Ovary (tissue), 7 donors: ENCODE measurements at regions not wholly inside any gene's neighbourhood (a gene's known extent, or its start where the extent isn't known, plus 50 kb on each side); places are given as distances from the start of the nearest gene placed in this dataset.

Experiments used
- DNase-seq, 5 donors: peaks; one replicate each; pipeline ENCODE4 v3.0.0-alpha.2; 2019 to 2020
- H3K27ac ChIP-seq, 2 donors: fragments of 200-600 bp; one replicate each; pipeline versions ENCODE4 v1.5.1 to v1.8.0; 2019 to 2022
- H3K27me3 ChIP-seq: fragments of 200-600 bp; one replicate; pipeline ENCODE4 v1.8.0; 2022
- H3K36me3 ChIP-seq: fragments of 200-600 bp; sonication (generic); one replicate; pipeline ENCODE4 v1.5.1; 2019
- H3K4me1 ChIP-seq: one replicate; pipeline ENCODE4 v1.8.1; 2013; ENCODE audit warnings: mild to moderate bottlenecking, moderate library complexity; ENCODE audit not compliant: insufficient read depth
- H3K4me3 ChIP-seq: fragments of 200-600 bp; sonication (generic); one replicate; pipeline ENCODE4 v1.5.1; 2017
- H3K9me3 ChIP-seq, 2 donors: fragments of 200-600 bp in 1 of 2; sonication (generic) in 1 of 2; one replicate each; pipeline versions ENCODE4 v1.5.1 to v1.8.1; 2013 to 2019; ENCODE audit warnings: mild to moderate bottlenecking in 1 of 2, moderate library complexity in 1 of 2
- EP300 ChIP-seq: sonication (generic); formaldehyde crosslinking; IDR thresholded peaks from one replicate; pipeline ENCODE4 v1.6.1; 2017; ENCODE audit warnings: antibody characterized with exemption
- POLR2A ChIP-seq: fragments of 450-650 bp; IDR thresholded peaks from one replicate; pipeline ENCODE4 v1.6.1; 2017; ENCODE audit warnings: antibody characterized with exemption, mild to moderate bottlenecking, moderate library complexity
- WGBS, 3 donors: extraction: QIAGEN DNeasy Blood & Tissue Kit in 1 of 3; methylation state at CpG; one replicate each; pipeline versions ENCODE4 v1.1.5 to v1.1.7; 2013 to 2017; 5-methylcytosine and 5-hydroxymethylcytosine counted together
- intact Hi-C, 4 donors: fragments of 100-400 bp; cut with DNase I; formaldehyde crosslinking; loops; one replicate each; pipeline versions ENCODE4 v1.11.0 to v1.15.1; 2022 to 2023
- TF ChIP-seq, protein P1 (sequence below), 3 donors: fragments of 450-650 bp in 2 of 3; fragments of 200-600 bp in 1 of 3; IDR thresholded peaks; one replicate each; pipeline versions ENCODE4 v1.5.1 to v1.8.0; 2016 to 2022; ENCODE audit warnings: antibody characterized with exemption in 3 of 3, mild to moderate bottlenecking in 1 of 3
- donor health status: DM: no; HTN: no; CAD: no; lungs with moderate emphysema.
- donor health status: DM: no; HTN: no; CAD: no.
- donor health status: Bipolar disorder and iron deficiency.
- donor health status: DM: no; HTN: no; CAD: no.
- donor health status: DM: yes; HTN: yes; CAD: no.

DNA sequence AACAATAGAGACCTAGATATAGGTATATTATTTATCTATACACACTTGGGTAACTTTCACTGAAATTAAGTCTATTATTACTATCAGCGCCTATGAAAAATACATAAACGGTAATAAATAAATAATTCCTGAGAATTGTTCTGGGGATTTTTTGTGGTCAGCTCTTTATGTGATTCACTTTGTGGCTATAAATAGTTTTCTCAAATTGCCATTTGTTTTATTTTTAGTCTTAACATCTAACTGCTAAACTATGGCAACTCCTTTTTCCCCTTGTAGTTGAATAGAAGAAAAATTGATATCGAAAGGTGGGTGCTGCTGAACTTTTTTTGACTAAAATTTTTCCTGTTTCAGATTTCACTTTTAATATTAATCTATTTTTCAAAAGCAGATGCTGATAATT is 189.0 kb downstream of the VGLL3 start:
- no peak overlapping the region for H3K4me3 ChIP-seq
- WGBS, 3 donors = 72 to 85% (median 82%) methylated on average over 3 of the region's 3 CpGs
- no peaks in the 10 kb centered on the region for H3K27me3 ChIP-seq
- intact Hi-C loops = no loop called here
- H3K36me3 ChIP-seq = no peaks in the 10 kb centered on the region
- TF ChIP-seq POLR2A = no peak
- TF ChIP-seq EP300 = no peak
- TF ChIP-seq, protein P1, sequence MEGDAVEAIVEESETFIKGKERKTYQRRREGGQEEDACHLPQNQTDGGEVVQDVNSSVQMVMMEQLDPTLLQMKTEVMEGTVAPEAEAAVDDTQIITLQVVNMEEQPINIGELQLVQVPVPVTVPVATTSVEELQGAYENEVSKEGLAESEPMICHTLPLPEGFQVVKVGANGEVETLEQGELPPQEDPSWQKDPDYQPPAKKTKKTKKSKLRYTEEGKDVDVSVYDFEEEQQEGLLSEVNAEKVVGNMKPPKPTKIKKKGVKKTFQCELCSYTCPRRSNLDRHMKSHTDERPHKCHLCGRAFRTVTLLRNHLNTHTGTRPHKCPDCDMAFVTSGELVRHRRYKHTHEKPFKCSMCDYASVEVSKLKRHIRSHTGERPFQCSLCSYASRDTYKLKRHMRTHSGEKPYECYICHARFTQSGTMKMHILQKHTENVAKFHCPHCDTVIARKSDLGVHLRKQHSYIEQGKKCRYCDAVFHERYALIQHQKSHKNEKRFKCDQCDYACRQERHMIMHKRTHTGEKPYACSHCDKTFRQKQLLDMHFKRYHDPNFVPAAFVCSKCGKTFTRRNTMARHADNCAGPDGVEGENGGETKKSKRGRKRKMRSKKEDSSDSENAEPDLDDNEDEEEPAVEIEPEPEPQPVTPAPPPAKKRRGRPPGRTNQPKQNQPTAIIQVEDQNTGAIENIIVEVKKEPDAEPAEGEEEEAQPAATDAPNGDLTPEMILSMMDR (IDR thresholded peaks at IDR 0.05) = no peak
- H3K9me3 ChIP-seq = no peaks in the 10 kb centered on the region
- no peak overlapping the region for H3K27ac ChIP-seq
- DNase-seq = no peak
- no peaks in the 10 kb centered on the region for H3K4me1 ChIP-seq

DNA sequence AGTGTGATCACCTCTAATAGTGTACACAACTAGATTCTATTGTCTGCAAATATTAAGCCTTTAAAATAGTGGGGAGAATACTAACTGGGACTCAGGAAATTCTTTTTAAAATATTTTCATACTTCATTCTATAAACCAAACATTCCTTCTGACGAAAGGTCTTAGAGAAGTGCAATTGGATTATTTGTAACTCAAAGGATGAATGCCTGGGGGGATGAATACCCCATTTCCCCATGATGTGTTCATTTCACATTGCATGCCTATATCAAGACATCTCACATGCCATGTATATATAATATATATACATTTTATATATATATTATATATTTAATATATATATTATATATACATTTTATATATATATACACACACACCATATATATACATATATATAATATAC is 189.9 kb downstream of the VGLL3 start:
- TF ChIP-seq, protein P1 (IDR thresholded peaks at IDR 0.05) = no peak
- TF ChIP-seq POLR2A = no peak
- TF ChIP-seq EP300 = no peak
- intact Hi-C loops = no loop called here
- Histone ChIP-seq H3K36me3 (no peaks in the 10 kb centered on the region), H3K4me1 (no peaks in the 10 kb centered on the region), H3K4me3 (no peak overlapping the region), H3K9me3 (no peaks in the 10 kb centered on the region), H3K27ac (no peak overlapping the region), H3K27me3 (no peaks in the 10 kb centered on the region)
- no peak for DNase-seq
- WGBS, 3 donors = 13 to 45% (median 13%) methylated on average over 1 of the region's 1 CpG

DNA sequence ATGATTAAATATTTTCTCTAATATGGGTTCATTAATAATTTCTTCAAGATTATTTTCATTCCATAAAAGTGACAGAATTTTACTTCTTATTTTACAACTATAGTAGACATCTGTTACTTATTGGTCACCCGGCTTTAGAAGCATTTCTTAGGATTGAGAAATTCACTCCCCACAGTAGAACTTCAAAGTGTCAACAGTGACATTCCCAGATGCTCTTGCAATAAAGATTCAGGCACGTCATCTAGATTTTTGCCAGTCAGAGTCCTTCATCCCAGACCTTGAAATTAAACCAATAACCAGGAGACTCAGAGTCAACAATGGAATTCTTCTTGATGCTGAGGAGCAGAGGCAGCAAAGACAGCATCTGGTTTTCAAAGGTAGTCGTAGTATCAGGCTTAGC is 190.8 kb downstream of the VGLL3 start:
- WGBS, 3 donors = 63 to 94% (median 66%) methylated on average over 3 of the region's 3 CpGs
- no peak for DNase-seq
- TF ChIP-seq, protein P1 (IDR thresholded peaks at IDR 0.05) = no peak
- no peak for TF ChIP-seq EP300
- Histone ChIP-seq H3K9me3 (no peaks in the 10 kb centered on the region), H3K4me3 (no peak overlapping the region), H3K36me3 (no peaks in the 10 kb centered on the region), H3K27me3 (no peaks in the 10 kb centered on the region), H3K27ac (no peak overlapping the region), H3K4me1 (no peaks in the 10 kb centered on the region)
- intact Hi-C loops = no loop called here

DNA sequence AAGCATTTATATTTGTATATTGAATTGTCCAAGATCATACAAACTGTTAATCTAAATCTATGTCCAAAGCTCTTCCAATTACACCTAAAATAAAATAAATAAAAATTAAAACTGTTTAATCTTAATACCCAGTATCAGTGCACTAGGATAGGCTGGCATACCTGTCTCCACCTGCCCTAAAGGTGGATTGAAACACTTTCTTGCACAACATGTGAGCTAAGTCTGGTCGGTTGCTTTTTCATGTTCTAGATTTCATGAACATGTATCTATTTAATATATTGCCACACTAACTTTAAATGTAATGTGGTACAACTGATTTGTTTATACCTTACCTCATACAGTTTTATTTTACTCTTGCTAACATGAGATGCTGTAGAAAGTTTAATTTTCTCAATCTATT is 193.0 kb downstream of the VGLL3 start:
- WGBS, 3 donors = 87 to 91% (median 90%) methylated on average over 1 of the region's 1 CpG
- DNase-seq = no peak
- no peaks in the 10 kb centered on the region for H3K36me3 ChIP-seq
- H3K9me3 ChIP-seq = no peaks in the 10 kb centered on the region
- H3K27ac ChIP-seq = no peak overlapping the region
- intact Hi-C loops = no loop called here
- TF ChIP-seq EP300 (no peak), POLR2A (no peak)
- TF ChIP-seq, protein P1 (IDR thresholded peaks at IDR 0.05) = no peak
- H3K4me3 ChIP-seq = no peak overlapping the region
- no peaks in the 10 kb centered on the region for H3K4me1 ChIP-seq
- H3K27me3 ChIP-seq = no peaks in the 10 kb centered on the region
